Pancreas (tissue), 10 donors: ENCODE measurements at regions not wholly inside any gene's neighbourhood (a gene's known extent, or its start where the extent isn't known, plus 50 kb on each side); places are given as distances from the start of the nearest gene placed in this dataset.

Source experiments
- ATAC-seq, 4 donors: fragments of 200-7000 bp; cut with Tn5 transposase; one replicate each; pipeline versions ENCODE4 v1.8.0 to v1.9.1; 2020; ENCODE audit warnings: mild to moderate bottlenecking in 4 of 4, moderate library complexity in 4 of 4
- DNase-seq, 6 donors: peaks; one replicate each; pipeline ENCODE4 v3.0.0-alpha.2; 2020
- FAIRE-seq: peaks from 2 replicates; lab custom pipeline; 2012; peaks lifted over from hg19 to GRCh38; lab: Jason Lieb, UNC
- H3K27ac ChIP-seq, 4 donors: fragments of 200-600 bp; sonication (generic); 1 replicate in 3 of 4; 2 replicates in 1 of 4; pipeline versions ENCODE4 v1.5.0 to v1.8.0; 2020
- H3K27me3 ChIP-seq, 4 donors: fragments of 200-600 bp; one replicate each; pipeline ENCODE4 v1.8.0; 2021
- H3K36me3 ChIP-seq, 3 donors: fragments of 200-600 bp; sonication (generic) in 1 of 3; one replicate each; pipeline versions ENCODE4 v1.5.0 to v1.8.0; 2020 to 2021
- H3K4me1 ChIP-seq, 3 donors: fragments of 200-600 bp; one replicate each; pipeline ENCODE4 v1.8.0; 2021
- H3K4me3 ChIP-seq, 4 donors: fragments of 200-600 bp; sonication (generic) in 2 of 4; one replicate each; pipeline versions ENCODE4 v1.5.0 to v1.8.0; 2020 to 2021
- H3K9me3 ChIP-seq, 4 donors: fragments of 200-600 bp; one replicate each; pipeline ENCODE4 v1.8.0; 2021
- WGBS, 2 donors: extraction: QIAGEN DNeasy Blood & Tissue Kit; methylation state at CpG; one replicate each; pipeline ENCODE4 v1.1.7; 2013; 5-methylcytosine and 5-hydroxymethylcytosine counted together
- intact Hi-C, 3 donors: fragments of 100-400 bp; cut with DNase I; formaldehyde crosslinking; loops; one replicate each; pipeline versions ENCODE4 v1.11.1 to v1.14.2; 2022
- TF ChIP-seq, protein P1 (sequence below), 4 donors: fragments of 200-600 bp; sonication (generic) in 3 of 4; IDR thresholded peaks; one replicate each; pipeline versions ENCODE4 v1.5.0 to v1.8.0; 2021; ENCODE audit warnings: antibody characterized with exemption in 4 of 4
- donor health status: healthy with polysubstance abuse.
- donor health status: DM: no; HTN: no; CAD: no; lungs with moderate emphysema.
- donor health status: DM: no; HTN: no; CAD: no.
- donor health status: control.
- donor health status: control.
- donor health status: Bipolar disorder and iron deficiency.
- donor health status: DM: yes; HTN: yes; CAD: no.
- donor health status: DM: no; HTN: no; CAD: no.
- donor health status: DM: no; HTN: no; CAD: no.
- donor health status: DM: yes; HTN: yes; CAD: no.

DNA sequence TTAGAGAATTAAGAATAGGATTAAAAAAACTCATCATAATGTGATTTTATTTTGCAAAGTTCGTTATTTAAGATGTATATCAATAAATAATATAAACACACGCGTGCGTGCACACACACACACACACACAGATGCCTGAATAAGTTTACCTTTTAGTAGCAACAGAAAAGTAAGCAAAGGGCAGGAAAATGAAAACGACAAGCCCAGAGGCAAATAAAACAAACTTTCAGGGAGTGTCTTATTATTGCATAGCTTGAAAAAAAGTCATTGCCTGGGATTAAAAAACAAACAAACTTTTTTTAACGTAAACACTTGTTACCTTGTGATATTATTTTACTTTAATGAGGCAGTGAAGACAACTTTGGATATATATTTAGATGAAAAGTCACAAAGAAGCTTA lies 226.4 kb downstream of the BAMBI start:
- ATAC-seq (no peak), DNase-seq (no peak), FAIRE-seq (no peak)
- no peaks in the 10 kb centered on the region for H3K36me3 ChIP-seq
- 65 to 72% methylated on average over 6 of the region's 6 CpGs for WGBS, 2 donors
- intact Hi-C loops, result no loop called here
- no peaks in the 10 kb centered on the region for H3K4me1 ChIP-seq
- TF ChIP-seq, protein P1, sequence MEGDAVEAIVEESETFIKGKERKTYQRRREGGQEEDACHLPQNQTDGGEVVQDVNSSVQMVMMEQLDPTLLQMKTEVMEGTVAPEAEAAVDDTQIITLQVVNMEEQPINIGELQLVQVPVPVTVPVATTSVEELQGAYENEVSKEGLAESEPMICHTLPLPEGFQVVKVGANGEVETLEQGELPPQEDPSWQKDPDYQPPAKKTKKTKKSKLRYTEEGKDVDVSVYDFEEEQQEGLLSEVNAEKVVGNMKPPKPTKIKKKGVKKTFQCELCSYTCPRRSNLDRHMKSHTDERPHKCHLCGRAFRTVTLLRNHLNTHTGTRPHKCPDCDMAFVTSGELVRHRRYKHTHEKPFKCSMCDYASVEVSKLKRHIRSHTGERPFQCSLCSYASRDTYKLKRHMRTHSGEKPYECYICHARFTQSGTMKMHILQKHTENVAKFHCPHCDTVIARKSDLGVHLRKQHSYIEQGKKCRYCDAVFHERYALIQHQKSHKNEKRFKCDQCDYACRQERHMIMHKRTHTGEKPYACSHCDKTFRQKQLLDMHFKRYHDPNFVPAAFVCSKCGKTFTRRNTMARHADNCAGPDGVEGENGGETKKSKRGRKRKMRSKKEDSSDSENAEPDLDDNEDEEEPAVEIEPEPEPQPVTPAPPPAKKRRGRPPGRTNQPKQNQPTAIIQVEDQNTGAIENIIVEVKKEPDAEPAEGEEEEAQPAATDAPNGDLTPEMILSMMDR (IDR thresholded peaks at IDR 0.05), result no peak
- H3K9me3 ChIP-seq, result no peaks in the 10 kb centered on the region
- H3K27me3 ChIP-seq, result no peaks in the 10 kb centered on the region
- no peak overlapping the region for H3K27ac ChIP-seq
- H3K4me3 ChIP-seq, result no peak overlapping the region

DNA sequence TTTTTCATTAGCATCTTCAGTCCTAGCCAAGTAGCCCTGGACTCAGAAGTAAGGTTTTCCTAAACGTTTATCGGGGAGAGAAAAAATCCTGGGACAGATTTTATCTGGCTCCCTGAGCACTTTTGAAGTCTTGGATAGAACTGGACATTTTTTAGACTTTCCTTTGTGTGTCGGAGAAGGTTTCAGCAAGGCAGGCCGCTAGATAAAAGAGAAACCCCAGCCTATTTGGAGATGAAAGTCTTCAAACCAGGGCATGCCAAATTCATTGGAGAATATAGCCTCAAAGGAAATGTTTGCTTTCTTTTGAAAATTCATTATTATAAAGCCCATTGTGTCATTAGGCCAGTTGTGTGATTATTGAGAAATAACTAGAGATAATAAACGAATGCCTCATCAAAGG lies 228.1 kb downstream of the BAMBI start:
- intact Hi-C loops, result no loop called here
- FAIRE-seq, result no peak
- ATAC-seq, result no peak
- Histone ChIP-seq H3K27ac (no peak overlapping the region), H3K4me1 (no peaks in the 10 kb centered on the region), H3K4me3 (no peak overlapping the region), H3K36me3 (no peaks in the 10 kb centered on the region), H3K9me3 (no peaks in the 10 kb centered on the region), H3K27me3 (no peaks in the 10 kb centered on the region)
- 73 to 76% methylated on average over 5 of the region's 5 CpGs for WGBS, 2 donors
- TF ChIP-seq, protein P1 (IDR thresholded peaks at IDR 0.05), result no peak
- DNase-seq, result no peak

DNA sequence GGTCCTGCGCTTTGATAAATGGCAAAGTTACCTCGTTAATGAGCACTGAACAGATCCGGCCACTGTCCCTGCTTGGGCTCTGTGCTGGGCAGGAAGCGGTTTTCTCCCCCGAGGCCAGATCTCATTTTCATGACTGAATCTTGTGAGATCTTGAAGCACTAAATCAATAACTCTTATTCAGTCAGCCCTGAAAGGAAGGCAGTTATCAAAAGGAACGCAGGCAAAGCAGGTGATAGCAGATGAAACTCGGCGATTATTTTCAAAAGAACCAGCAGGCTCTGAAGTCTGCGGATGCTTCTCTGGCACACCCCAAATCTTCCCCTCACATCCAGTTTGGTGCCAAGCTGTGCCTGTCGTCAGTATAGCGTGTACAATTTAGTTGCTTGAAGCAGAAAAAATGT lies 228.7 kb downstream of the BAMBI start:
- intact Hi-C loops, result no loop called here
- 33 to 35% methylated on average over 11 of the region's 11 CpGs for WGBS, 2 donors
- no peak for FAIRE-seq
- Histone ChIP-seq H3K9me3 (no peaks in the 10 kb centered on the region), H3K36me3 (no peaks in the 10 kb centered on the region), H3K27ac (no peak overlapping the region), H3K27me3 (no peaks in the 10 kb centered on the region), H3K4me1 (no peaks in the 10 kb centered on the region), H3K4me3 (no peak overlapping the region)
- TF ChIP-seq, protein P1 (IDR thresholded peaks at IDR 0.05), result no peak
- ATAC-seq, result peak in 1 of 4 donors; percentile 39
- DNase-seq, result no peak

DNA sequence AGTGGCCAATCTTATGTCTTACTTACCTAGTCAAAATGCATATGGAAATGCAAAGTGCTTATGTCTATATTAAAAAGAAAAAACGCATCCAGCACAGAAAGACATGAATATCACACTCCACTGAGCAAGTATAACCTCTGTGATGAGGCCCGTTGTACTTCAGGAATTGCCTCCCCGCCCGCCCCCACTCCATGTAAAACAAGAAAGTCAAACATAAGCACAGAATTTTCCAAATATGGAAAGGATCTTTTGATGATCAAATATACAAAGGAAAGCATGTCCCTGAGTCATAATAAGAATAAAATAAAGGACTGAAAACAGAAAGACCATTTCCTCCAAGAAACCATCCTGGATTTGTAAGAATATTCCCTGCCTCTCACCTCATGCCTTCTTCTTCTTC lies 229.1 kb downstream of the BAMBI start:
- ATAC-seq, result no peak
- H3K9me3 ChIP-seq, result no peaks in the 10 kb centered on the region
- TF ChIP-seq, protein P1 (IDR thresholded peaks at IDR 0.05), result no peak
- H3K4me1 ChIP-seq, result no peaks in the 10 kb centered on the region
- H3K27me3 ChIP-seq, result no peaks in the 10 kb centered on the region
- no peak for DNase-seq
- no peak overlapping the region for H3K27ac ChIP-seq
- H3K36me3 ChIP-seq, result no peaks in the 10 kb centered on the region
- FAIRE-seq, result no peak
- intact Hi-C loops, result no loop called here
- 60 to 65% methylated on average over 4 of the region's 4 CpGs for WGBS, 2 donors
- H3K4me3 ChIP-seq, result no peak overlapping the region

DNA sequence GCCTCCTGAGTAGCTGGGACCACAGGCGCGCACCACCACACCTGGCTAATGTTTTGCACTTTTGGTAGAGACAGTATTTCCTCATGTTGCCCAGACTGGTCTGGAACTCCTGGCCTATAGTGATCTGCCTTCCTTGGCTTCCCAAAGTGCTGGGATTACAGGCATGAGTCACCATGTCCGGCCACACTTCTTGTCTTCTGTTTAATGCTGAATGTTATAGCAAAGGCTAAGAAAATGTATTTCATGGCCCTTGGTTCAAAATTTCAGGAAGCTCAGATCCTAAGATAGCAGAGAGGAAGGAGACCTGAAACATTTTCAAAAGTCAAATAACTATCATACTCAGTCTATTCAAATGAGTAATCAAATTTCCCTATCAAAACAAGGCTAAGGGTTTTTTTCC lies 229.6 kb downstream of the BAMBI start:
- H3K9me3 ChIP-seq, result no peaks in the 10 kb centered on the region
- no peaks in the 10 kb centered on the region for H3K36me3 ChIP-seq
- TF ChIP-seq, protein P1 (IDR thresholded peaks at IDR 0.05), result no peak
- intact Hi-C loops, result no loop called here
- no peak overlapping the region for H3K4me3 ChIP-seq
- WGBS, 2 donors, result 94 to 95% methylated on average over 3 of the region's 3 CpGs
- no peaks in the 10 kb centered on the region for H3K27me3 ChIP-seq
- no peaks in the 10 kb centered on the region for H3K4me1 ChIP-seq
- DNase-seq (no peak), FAIRE-seq (no peak), ATAC-seq (no peak)
- no peak overlapping the region for H3K27ac ChIP-seq
